Kidney (tissue), 13 donors: ENCODE measurements at regions not wholly inside any gene's neighbourhood (a gene's known extent, or its start where the extent isn't known, plus 50 kb on each side); places are given as distances from the start of the nearest gene placed in this dataset.

Experiments used
- DNase-seq, 5 donors: peaks; one replicate each; pipeline ENCODE4 v3.0.0-alpha.2; 2013 to 2020
- FAIRE-seq: peaks from 2 replicates; lab custom pipeline; 2012; peaks lifted over from hg19 to GRCh38; lab: Jason Lieb, UNC
- H3K27ac ChIP-seq, 2 donors: one replicate each; pipeline ENCODE4 v1.7.0; 2013; ENCODE audit warnings: low read depth in 2 of 2, low read length in 2 of 2, inconsistent platforms in 1 of 2
- H3K27me3 ChIP-seq: one replicate; pipeline ENCODE4 v1.7.1; 2013; ENCODE audit warnings: low read length, inconsistent platforms; ENCODE audit not compliant: control insufficient read depth, insufficient read depth
- H3K36me3 ChIP-seq, 3 donors: one replicate each; pipeline versions ENCODE4 v1.7.0 to v1.7.1; 2013; ENCODE audit warnings: low read length in 3 of 3, control low read depth in 1 of 3, inconsistent platforms in 1 of 3; ENCODE audit not compliant: insufficient read depth in 3 of 3, control insufficient read depth in 2 of 3
- H3K4me1 ChIP-seq, 3 donors: one replicate each; pipeline versions ENCODE4 v1.7.0 to v1.7.1; 2013; ENCODE audit warnings: low read length in 3 of 3, inconsistent platforms in 1 of 3, low read depth in 1 of 3; ENCODE audit not compliant: control insufficient read depth in 2 of 3, insufficient read depth in 2 of 3
- H3K4me3 ChIP-seq, 3 donors: one replicate each; pipeline versions ENCODE4 v1.7.0 to v1.8.1; 2013; ENCODE audit warnings: low read length in 3 of 3, control low read depth in 1 of 3, inconsistent platforms in 1 of 3
- H3K9ac ChIP-seq, 3 donors: one replicate each; pipeline versions ENCODE4 v1.7.0 to v1.7.1; 2013; ENCODE audit warnings: low read length in 3 of 3, control low read depth in 1 of 3, inconsistent platforms in 1 of 3
- H3K9me3 ChIP-seq, 3 donors: one replicate each; pipeline versions ENCODE4 v1.7.0 to v1.7.1; 2013; ENCODE audit warnings: low read length in 3 of 3, control low read depth in 1 of 3, inconsistent platforms in 1 of 3; ENCODE audit not compliant: control insufficient read depth in 2 of 3, insufficient read depth in 1 of 3
- CTCF ChIP-seq: IDR thresholded peaks from 3 replicates; pipeline ENCODE4 v1.5.1; 2012; ENCODE audit warnings: mild to moderate bottlenecking, moderate library complexity, borderline replicate concordance; ENCODE audit not compliant: insufficient read depth; ENCODE audit errors: extremely low read depth
- intact Hi-C: fragments of 100-400 bp; cut with DNase I; formaldehyde crosslinking; loops from one replicate; pipeline ENCODE4 v1.11.1; 2022
- donor health status: control.
- donor health status: control.
- donor health status: control.
- donor health status: control.
- donor health status: control.
- donor health status: DM: yes; HTN: yes; CAD: no.
- donor health status: Normal renal cell carcinoma (clear cell type).

GRCh38 chr10:129385600-129385999 is 81.4 kb upstream of the MGMT start:
- DNase-seq: no peak
- no peaks in the 10 kb centered on the region for H3K36me3 ChIP-seq
- no peak overlapping the region for H3K27ac ChIP-seq
- no peak overlapping the region for H3K4me3 ChIP-seq
- H3K9me3 ChIP-seq: no peaks in the 10 kb centered on the region
- no peak overlapping the region for H3K9ac ChIP-seq
- no peaks in the 10 kb centered on the region for H3K27me3 ChIP-seq
- intact Hi-C loops: no loop called here
- FAIRE-seq: no peak
- TF ChIP-seq CTCF: no peak
- H3K4me1 ChIP-seq: no peaks in the 10 kb centered on the region

- Histone ChIP-seq H3K27me3 (no peaks in the 10 kb centered on the region), H3K9me3 (no peaks in the 10 kb centered on the region), H3K9ac (no peak overlapping the region), H3K4me3 (no peak overlapping the region), H3K36me3 (no peaks in the 10 kb centered on the region), H3K4me1 (no peaks in the 10 kb centered on the region), H3K27ac (no peak overlapping the region)
- no peak for TF ChIP-seq CTCF
- DNase-seq (no peak), FAIRE-seq (no peak)
- intact Hi-C loops: no loop called here
Observed at GRCh38 chr10:129386415-129387257, 80.4 kb upstream of the MGMT start.

GRCh38 chr10:129387258-129387525 is 79.8 kb upstream of the MGMT start:
- intact Hi-C loops: no loop called here
- Histone ChIP-seq H3K9ac (no peak overlapping the region), H3K27ac (no peak overlapping the region), H3K27me3 (no peaks in the 10 kb centered on the region), H3K9me3 (no peaks in the 10 kb centered on the region), H3K4me3 (no peak overlapping the region), H3K36me3 (no peaks in the 10 kb centered on the region), H3K4me1 (no peaks in the 10 kb centered on the region)
- TF ChIP-seq CTCF: no peak
- FAIRE-seq (no peak), DNase-seq (no peak)

- H3K36me3 ChIP-seq: no peaks in the 10 kb centered on the region
- FAIRE-seq: no peak
- intact Hi-C loops: no loop called here
- no peak overlapping the region for H3K4me3 ChIP-seq
- no peaks in the 10 kb centered on the region for H3K4me1 ChIP-seq
- no peaks in the 10 kb centered on the region for H3K27me3 ChIP-seq
- H3K27ac ChIP-seq: no peak overlapping the region
- TF ChIP-seq CTCF: no peak
- no peak for DNase-seq
- H3K9me3 ChIP-seq: no peaks in the 10 kb centered on the region
- H3K9ac ChIP-seq: no peak overlapping the region
Observed at GRCh38 chr10:129388435-129388834, 78.6 kb upstream of the MGMT start.
